ENCODE measurements at regions not wholly inside any gene's neighbourhood (a gene's known extent, or its start where the extent isn't known, plus 50 kb on each side); places are given as distances from the start of the nearest gene placed in this dataset.

DNA sequence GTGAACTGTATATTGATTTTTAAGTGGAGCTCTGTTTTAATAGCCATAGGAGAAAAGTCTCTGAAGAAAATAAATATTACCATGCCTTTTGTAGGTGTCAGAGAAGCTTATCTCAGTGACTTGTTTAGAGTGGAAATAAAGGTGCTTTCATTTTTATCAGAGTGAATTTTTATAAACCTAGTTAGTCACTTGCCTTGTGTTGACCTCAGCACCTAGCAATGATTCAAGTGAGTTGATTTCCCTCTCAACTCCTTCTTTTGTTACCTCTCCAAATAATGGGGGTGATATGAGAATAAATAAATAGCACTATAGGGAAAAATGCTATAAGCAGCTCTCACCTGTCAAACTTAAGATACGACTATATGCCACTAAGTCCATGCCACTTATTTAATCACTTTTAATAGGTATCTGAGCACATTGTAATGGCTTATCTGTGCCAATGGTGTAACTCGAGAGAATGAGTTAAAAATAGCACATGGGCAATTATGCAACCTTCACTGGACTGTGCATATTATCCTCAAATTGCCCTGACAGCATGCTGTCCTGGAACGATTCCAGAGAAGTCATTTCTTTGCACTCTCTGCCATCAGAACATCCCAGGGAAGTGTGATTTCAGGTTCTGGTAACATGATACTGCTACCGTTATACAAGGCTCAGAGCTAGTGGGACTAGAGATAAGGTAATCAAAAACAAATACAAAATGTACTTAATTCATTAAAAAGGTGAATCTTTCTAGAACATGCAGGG lies 290.8 kb downstream of the CCDC85A start:
- TF ChIP-seq POLR2AphosphoS5 (IDR thresholded peaks at IDR 0.05; ENCODE audit: low read depth, low read length): no peak
- no peak for TF ChIP-seq TAF1 (IDR thresholded peaks at IDR 0.05; ENCODE audit: borderline replicate concordance, low read depth, low read length)
- no peak for TF ChIP-seq POLR2A (IDR thresholded peaks at IDR 0.05; ENCODE audit: low read depth, low read length)
- DNase-seq (ENCODE audit: insufficient read length) (no peak), FAIRE-seq (no peak)

DNA sequence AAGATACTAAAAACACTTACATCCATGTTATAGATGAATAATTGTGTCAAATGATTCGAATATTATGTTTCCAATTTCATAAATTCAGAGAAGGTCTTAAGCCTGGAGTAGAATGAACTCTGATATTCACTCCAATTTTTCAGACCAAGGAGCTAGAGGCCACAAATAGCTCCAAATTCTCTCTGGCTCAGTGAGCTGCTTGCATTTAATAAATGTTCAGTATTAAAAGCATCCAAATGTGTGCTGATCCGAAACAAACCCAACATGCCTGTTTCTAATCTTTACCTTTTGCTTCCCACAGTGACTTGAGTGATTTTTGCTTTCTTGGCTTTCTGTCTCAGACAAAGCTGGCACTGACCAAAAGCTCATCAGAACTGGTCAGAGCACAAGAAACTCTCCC lies 291.4 kb downstream of the CCDC85A start:
- TF ChIP-seq TAF1 (IDR thresholded peaks at IDR 0.05; ENCODE audit: borderline replicate concordance, low read depth, low read length) (no peak), POLR2A (IDR thresholded peaks at IDR 0.05; ENCODE audit: low read depth, low read length) (no peak), POLR2AphosphoS5 (IDR thresholded peaks at IDR 0.05; ENCODE audit: low read depth, low read length) (no peak)
- no peak for DNase-seq (ENCODE audit: insufficient read length)
- no peak for FAIRE-seq

DNA sequence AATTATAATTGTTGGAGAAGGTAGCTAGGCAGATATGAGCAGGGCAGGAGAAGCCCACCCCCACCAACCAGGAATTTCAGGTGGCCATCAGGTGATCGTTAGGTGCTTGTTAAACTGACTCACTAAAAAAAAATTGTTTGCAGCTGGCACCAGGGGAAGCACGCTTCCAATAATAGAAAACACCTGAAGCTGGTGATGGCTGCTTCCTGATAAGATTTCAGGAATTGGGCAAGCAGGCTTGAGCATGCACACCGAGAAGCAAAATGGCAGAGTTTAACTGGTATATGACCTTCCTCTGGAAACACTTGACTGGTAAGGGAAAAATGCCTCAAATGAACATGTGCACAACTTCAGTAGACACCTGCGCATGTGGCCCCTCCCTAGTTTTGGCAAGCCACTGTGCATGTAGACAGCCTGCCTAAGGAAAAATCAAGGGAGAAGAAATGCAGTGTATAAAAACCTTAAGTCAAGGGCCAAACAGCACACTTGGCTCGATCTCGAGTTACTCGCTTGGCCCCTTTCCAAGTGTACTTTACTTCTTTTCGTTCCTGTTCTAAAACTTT lies 292.8 kb downstream of the CCDC85A start:
- FAIRE-seq (peak; percentile 42), DNase-seq (ENCODE audit: insufficient read length) (no peak)
- no peak for TF ChIP-seq POLR2A (IDR thresholded peaks at IDR 0.05; ENCODE audit: low read depth, low read length)
- TF ChIP-seq TAF1 (IDR thresholded peaks at IDR 0.05; ENCODE audit: borderline replicate concordance, low read depth, low read length): no peak
- no peak for TF ChIP-seq POLR2AphosphoS5 (IDR thresholded peaks at IDR 0.05; ENCODE audit: low read depth, low read length)

DNA sequence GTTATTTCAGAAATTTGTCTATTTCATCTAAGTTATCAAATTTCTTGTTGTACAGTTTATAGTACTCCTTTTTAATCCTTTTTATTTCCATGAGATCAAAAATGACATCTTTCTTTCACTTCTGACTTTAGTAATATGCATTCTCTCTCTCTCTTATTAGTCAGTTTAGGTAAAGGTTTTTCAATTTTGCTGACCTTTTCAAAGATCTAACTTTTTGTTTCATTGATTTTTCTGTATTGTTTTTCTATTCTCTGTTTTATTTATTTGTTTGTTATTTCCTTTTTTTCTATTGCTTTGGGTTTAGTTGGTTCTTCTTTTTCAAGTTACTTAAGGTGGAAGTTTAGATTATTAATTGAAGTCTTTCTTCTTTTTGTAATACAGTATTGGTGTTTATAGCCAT lies 294.2 kb downstream of the CCDC85A start:
- no peak for FAIRE-seq
- TF ChIP-seq POLR2AphosphoS5 (IDR thresholded peaks at IDR 0.05; ENCODE audit: low read depth, low read length): no peak
- no peak for TF ChIP-seq POLR2A (IDR thresholded peaks at IDR 0.05; ENCODE audit: low read depth, low read length)
- TF ChIP-seq TAF1 (IDR thresholded peaks at IDR 0.05; ENCODE audit: borderline replicate concordance, low read depth, low read length): no peak
- DNase-seq (ENCODE audit: insufficient read length): no peak

DNA sequence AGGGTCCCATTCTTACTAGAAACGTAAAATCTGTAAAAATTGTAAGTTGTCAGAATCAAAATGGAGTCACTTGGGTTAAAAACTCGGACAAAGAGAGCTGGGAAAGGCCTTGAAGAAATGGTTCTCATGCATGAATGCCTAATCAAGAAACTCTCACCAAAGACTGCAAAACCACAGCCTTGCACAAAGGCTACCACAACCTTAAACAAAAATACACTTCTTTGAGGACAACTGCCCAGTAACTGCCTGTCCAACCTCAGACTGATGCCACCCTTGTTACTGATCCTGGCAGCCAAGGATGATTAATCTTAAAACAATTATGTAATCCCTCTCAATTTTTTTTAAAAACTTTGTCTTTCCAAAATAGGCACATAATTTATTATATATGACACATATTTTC lies 299.3 kb downstream of the CCDC85A start:
- FAIRE-seq (no peak), DNase-seq (ENCODE audit: insufficient read length) (no peak)
- TF ChIP-seq POLR2A (IDR thresholded peaks at IDR 0.05; ENCODE audit: low read depth, low read length) (no peak), TAF1 (IDR thresholded peaks at IDR 0.05; ENCODE audit: borderline replicate concordance, low read depth, low read length) (no peak), POLR2AphosphoS5 (IDR thresholded peaks at IDR 0.05; ENCODE audit: low read depth, low read length) (no peak)

DNA sequence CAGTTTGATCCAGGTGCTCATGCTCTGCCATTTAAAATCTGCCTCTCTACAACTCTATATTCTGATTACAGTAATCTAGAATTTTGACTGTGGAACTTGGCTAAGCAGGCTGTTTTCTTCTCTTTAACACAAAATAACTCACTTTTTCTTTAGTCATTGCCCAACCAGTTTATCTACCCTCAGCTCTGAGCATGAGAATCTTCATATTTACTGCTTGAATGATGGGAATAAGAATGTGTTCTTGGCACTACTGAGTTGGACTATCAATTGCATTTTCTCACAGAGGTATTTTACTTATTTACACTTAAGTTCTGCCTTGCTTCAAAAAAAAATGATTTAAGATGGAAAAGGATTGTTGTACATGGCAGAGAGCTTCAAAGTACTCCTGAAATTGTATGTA lies 301.1 kb downstream of the CCDC85A start:
- FAIRE-seq (no peak), DNase-seq (ENCODE audit: insufficient read length) (no peak)
- TF ChIP-seq POLR2AphosphoS5 (IDR thresholded peaks at IDR 0.05; ENCODE audit: low read depth, low read length) (no peak), POLR2A (IDR thresholded peaks at IDR 0.05; ENCODE audit: low read depth, low read length) (no peak), TAF1 (IDR thresholded peaks at IDR 0.05; ENCODE audit: borderline replicate concordance, low read depth, low read length) (no peak)

DNA sequence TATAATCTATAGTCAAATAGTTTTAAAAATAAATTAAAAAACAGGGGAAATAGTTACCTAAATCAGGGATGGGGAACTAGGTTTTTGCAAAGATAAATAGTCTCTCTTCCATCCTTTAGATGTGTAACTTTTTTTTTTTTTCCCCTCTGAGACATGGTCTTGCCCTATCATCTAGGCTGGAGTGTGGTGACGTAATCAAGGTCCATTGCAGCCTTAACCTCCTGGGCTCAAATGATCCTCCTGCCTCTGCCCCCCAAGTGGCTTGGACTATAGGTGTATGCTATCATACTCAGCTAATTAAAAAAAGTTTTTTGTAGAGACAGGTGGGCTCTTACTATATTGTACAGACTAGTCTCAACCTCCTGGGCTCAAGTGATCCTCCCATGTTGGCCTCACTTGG lies 316.5 kb downstream of the CCDC85A start:
- no peak for FAIRE-seq
- DNase-seq (ENCODE audit: insufficient read length): no peak
- TF ChIP-seq POLR2A (IDR thresholded peaks at IDR 0.05; ENCODE audit: low read depth, low read length): no peak
- no peak for TF ChIP-seq POLR2AphosphoS5 (IDR thresholded peaks at IDR 0.05; ENCODE audit: low read depth, low read length)
- TF ChIP-seq TAF1 (IDR thresholded peaks at IDR 0.05; ENCODE audit: borderline replicate concordance, low read depth, low read length): no peak

DNA sequence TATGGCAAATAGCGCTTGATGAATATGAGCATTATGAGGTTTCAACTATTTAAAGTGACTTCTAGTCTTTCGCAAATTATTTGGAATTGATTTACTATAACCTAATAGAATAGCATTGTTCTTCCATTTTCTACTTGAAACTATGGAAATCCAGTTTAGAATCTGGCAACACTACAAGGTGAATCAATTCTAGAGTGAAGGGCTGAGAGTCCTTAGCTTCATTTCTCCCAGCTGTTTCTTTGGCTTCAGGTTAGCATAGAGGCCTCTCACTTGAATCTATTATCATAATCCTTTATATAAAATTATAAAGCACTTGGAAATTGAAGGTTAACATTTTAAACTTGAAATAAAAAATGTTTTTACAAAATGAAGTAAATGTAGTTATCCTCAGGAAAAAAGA lies 318.8 kb downstream of the CCDC85A start:
- FAIRE-seq: no peak
- TF ChIP-seq POLR2A (IDR thresholded peaks at IDR 0.05; ENCODE audit: low read depth, low read length) (no peak), TAF1 (IDR thresholded peaks at IDR 0.05; ENCODE audit: borderline replicate concordance, low read depth, low read length) (no peak), POLR2AphosphoS5 (IDR thresholded peaks at IDR 0.05; ENCODE audit: low read depth, low read length) (no peak)
- DNase-seq (ENCODE audit: insufficient read length): no peak

DNA sequence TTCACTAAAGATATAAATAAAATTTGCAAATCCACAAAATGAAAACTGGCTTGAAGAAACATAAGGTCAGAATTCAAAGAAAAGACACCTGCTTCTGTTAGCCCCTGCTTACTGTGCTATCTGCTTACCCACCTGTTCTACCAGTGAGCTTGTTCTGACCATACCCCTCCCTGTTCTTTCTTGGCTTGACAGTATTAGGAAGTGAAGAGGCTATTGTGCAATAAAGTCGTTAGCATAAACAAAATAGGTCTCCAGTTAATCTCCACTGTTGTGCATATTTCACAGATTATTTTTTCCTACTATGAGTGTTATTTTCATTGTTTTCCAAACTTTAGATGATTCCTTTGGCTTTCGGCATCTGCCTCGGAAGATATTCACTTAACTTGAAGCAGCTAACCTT lies 322.1 kb downstream of the CCDC85A start:
- FAIRE-seq (no peak), DNase-seq (ENCODE audit: insufficient read length) (no peak)
- TF ChIP-seq POLR2A (IDR thresholded peaks at IDR 0.05; ENCODE audit: low read depth, low read length) (no peak), TAF1 (IDR thresholded peaks at IDR 0.05; ENCODE audit: borderline replicate concordance, low read depth, low read length) (no peak), POLR2AphosphoS5 (IDR thresholded peaks at IDR 0.05; ENCODE audit: low read depth, low read length) (no peak)

DNA sequence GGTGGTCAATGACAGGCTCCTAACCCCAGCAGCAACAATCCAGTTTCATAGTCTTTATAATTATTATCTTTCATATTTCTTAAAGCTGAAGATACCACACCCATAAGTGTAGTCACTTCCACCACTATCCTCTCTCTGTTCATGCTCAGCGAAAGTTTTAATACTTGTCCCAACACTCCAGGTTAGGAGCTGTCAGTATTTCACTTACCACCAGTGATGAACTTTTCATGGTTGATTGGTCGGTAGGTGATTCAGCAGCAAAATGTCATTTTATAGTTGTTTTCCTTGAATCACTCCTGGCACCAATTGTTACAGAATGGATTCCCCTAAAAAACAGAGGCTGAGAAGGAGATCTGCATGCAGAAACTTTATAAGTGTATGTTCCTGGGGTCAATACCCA lies 324.9 kb downstream of the CCDC85A start:
- no peak for FAIRE-seq
- TF ChIP-seq POLR2A (IDR thresholded peaks at IDR 0.05; ENCODE audit: low read depth, low read length): no peak
- no peak for TF ChIP-seq POLR2AphosphoS5 (IDR thresholded peaks at IDR 0.05; ENCODE audit: low read depth, low read length)
- no peak for TF ChIP-seq TAF1 (IDR thresholded peaks at IDR 0.05; ENCODE audit: borderline replicate concordance, low read depth, low read length)

DNA sequence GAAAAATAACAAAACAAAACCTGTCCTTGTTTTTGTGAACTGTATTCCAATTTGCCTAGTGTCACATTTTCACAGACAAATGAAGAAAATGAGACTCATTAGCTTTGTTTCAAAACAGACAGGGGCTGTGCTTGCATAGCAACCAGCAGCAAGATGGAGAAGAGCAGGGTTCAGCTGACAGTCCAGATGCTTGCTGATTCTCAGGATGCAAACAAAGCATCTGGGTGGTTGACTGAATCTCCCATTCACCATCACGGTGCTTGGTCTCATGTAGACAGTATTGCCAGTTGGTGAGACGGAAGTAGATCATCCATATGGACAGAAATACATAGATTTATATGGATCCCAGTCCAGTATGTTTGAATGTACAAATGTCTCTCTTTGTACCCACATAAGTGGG lies 326.8 kb downstream of the CCDC85A start:
- FAIRE-seq (no peak), DNase-seq (ENCODE audit: insufficient read length) (no peak)
- TF ChIP-seq POLR2AphosphoS5 (IDR thresholded peaks at IDR 0.05; ENCODE audit: low read depth, low read length) (no peak), TAF1 (IDR thresholded peaks at IDR 0.05; ENCODE audit: borderline replicate concordance, low read depth, low read length) (no peak), POLR2A (IDR thresholded peaks at IDR 0.05; ENCODE audit: low read depth, low read length) (no peak)

More for the DNA sequence above, 324.9 kb downstream of the CCDC85A start:
- no peak for DNase-seq (ENCODE audit: insufficient read length)

DNA sequence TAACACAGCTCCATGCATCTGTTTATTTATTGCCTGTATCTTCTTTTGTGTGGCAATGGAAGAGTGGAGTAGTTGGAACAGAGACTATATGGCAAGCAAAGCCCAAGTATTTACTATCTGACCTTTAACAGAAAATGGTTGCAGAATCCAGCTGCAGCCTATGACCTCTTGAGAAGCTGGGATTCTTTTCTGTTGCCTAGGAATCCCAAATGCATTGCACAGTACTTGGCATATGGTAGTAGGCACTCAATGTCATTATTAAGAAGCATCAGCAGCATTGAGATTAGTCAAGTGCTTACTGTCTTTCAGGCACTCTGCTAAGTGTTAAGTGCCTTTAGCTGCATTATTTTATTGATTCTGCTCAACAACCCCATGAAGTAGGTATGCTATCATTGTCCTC lies 331.6 kb downstream of the CCDC85A start:
- no peak for TF ChIP-seq POLR2AphosphoS5 (IDR thresholded peaks at IDR 0.05; ENCODE audit: low read depth, low read length)
- no peak for TF ChIP-seq POLR2A (IDR thresholded peaks at IDR 0.05; ENCODE audit: low read depth, low read length)
- no peak for TF ChIP-seq TAF1 (IDR thresholded peaks at IDR 0.05; ENCODE audit: borderline replicate concordance, low read depth, low read length)
- DNase-seq (ENCODE audit: insufficient read length): no peak
- no peak for FAIRE-seq

All from GM12892 (cell line).